Keratinocyte (primary cell): ENCODE measurements at regions not wholly inside any gene's neighbourhood (a gene's known extent, or its start where the extent isn't known, plus 50 kb on each side); places are given as distances from the start of the nearest gene placed in this dataset.
A peak's percentile ranks its signal among the peaks of the same experiment; 100 is the strongest.

Source experiments
- DNase-seq: peaks from one replicate; pipeline ENCODE4 v3.0.0-alpha.2; 2011; ENCODE audit warnings: low read depth, missing footprints, low spot score
- FAIRE-seq: peaks from 2 replicates; lab custom pipeline; 2011; peaks lifted over from hg19 to GRCh38; lab: Jason Lieb, UNC
- H2AFZ ChIP-seq: 2 replicates; pipeline ENCODE4 v1.6.0; 2012; ENCODE audit warnings: low read length, control low read depth, inconsistent platforms; ENCODE audit not compliant: control insufficient read depth
- H3K27ac ChIP-seq: 2 replicates; pipeline ENCODE4 v1.5.1; 2011; ENCODE audit warnings: low read length; ENCODE audit not compliant: control insufficient read depth, insufficient read depth
- H3K27me3 ChIP-seq: 3 replicates; pipeline ENCODE4 v1.6.0; 2011; ENCODE audit warnings: low read length; ENCODE audit not compliant: control insufficient read depth, insufficient read depth; ENCODE audit errors: extremely low read depth
- H3K36me3 ChIP-seq, 2 experiments: 2 replicates in 1 of 2; 3 replicates in 1 of 2; pipeline ENCODE4 v1.5.1; 2011; ENCODE audit warnings: low read length in 2 of 2, mild to moderate bottlenecking in 1 of 2; ENCODE audit not compliant: control insufficient read depth in 2 of 2, insufficient read depth in 2 of 2; ENCODE audit errors: extremely low read depth in 1 of 2
- H3K4me1 ChIP-seq: 3 replicates; pipeline ENCODE4 v1.5.1; 2011; ENCODE audit warnings: low read length; ENCODE audit not compliant: control insufficient read depth, insufficient read depth; ENCODE audit errors: extremely low read depth
- H3K4me2 ChIP-seq: 3 replicates; pipeline ENCODE4 v1.6.0; 2011; ENCODE audit warnings: low read depth, low read length; ENCODE audit not compliant: control insufficient read depth, insufficient read depth; ENCODE audit errors: extremely low read depth
- H3K4me3 ChIP-seq, 3 experiments: fragments of 200-600 bp in 1 of 3; sonication (generic) in 1 of 3; 2 replicates in 2 of 3; 3 replicates in 1 of 3; pipeline ENCODE4 v1.5.1; 2011 to 2016; ENCODE audit warnings: low read length in 3 of 3, mild to moderate bottlenecking in 3 of 3, control low read depth in 2 of 3, inconsistent platforms in 1 of 3, low read depth in 1 of 3, mixed read lengths in 1 of 3, mixed run types in 1 of 3, moderate library complexity in 1 of 3; ENCODE audit not compliant: control insufficient read depth in 2 of 3, insufficient read depth in 2 of 3; ENCODE audit errors: extremely low read depth in 1 of 3
- H3K79me2 ChIP-seq: 2 replicates; pipeline ENCODE4 v1.6.0; 2012; ENCODE audit warnings: low read length; ENCODE audit not compliant: control insufficient read depth, insufficient read depth
- H3K9ac ChIP-seq: 3 replicates; pipeline ENCODE4 v1.6.0; 2011; ENCODE audit warnings: low read length; ENCODE audit not compliant: control insufficient read depth, insufficient read depth; ENCODE audit errors: extremely low read depth
- H3K9me1 ChIP-seq: 3 replicates; pipeline ENCODE4 v1.6.0; 2011; ENCODE audit warnings: low read length; ENCODE audit not compliant: control insufficient read depth, insufficient read depth; ENCODE audit errors: extremely low read depth
- H3K9me3 ChIP-seq: 2 replicates; pipeline ENCODE4 v1.5.1; 2012; ENCODE audit warnings: low read depth, low read length; ENCODE audit not compliant: control insufficient read depth
- H4K20me1 ChIP-seq: 3 replicates; pipeline ENCODE4 v1.6.0; 2011; ENCODE audit warnings: low read length; ENCODE audit not compliant: control insufficient read depth, insufficient read depth; ENCODE audit errors: extremely low read depth
- EZH2 ChIP-seq: IDR thresholded peaks from one replicate; pipeline ENCODE4 v1.6.1; 2012; ENCODE audit warnings: inconsistent platforms, mild to moderate bottlenecking, low read length, moderate library complexity
- dilution Hi-C: fragments of 300-500 bp; cut with MboI; formaldehyde crosslinking; loops from one replicate; pipeline ENCODE4 v1.7.0; 2020; ENCODE audit warnings: low sequenced_read_pairs; ENCODE audit not compliant: extremely low pct_ligation_motif_present
- TF ChIP-seq, protein P1 (sequence below), 3 experiments: IDR thresholded peaks in 1 of 3; conservative IDR thresholded peaks in 1 of 3; optimal IDR thresholded peaks in 1 of 3; 2 replicates in 2 of 3; 3 replicates in 1 of 3; pipeline versions ENCODE3 to v1.5.1; 2011; ENCODE audit warnings: low read length in 3 of 3, mild to moderate bottlenecking in 3 of 3, moderate library complexity in 2 of 3, control low read depth in 1 of 3, inconsistent platforms in 1 of 3; ENCODE audit not compliant: insufficient read depth in 2 of 3; ENCODE audit errors: extremely low read depth in 1 of 3

DNA sequence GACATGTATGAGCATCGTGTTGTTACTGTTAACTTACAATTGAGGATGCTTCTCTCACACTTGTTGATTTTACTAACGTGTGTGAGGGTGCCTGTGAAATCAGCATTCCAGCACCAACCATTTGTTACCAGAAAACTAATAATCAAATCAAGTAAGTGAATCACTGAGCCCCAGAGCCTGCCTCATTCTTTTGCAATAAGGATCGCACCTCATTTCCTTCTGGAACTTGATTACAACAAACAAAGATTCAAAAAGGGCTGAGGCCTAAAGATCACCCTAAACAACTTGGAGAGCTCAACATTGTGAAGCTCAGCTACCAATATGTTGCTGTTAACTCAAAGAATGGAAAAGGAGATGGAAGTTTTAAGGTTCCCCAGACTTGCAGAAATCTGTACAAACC is 274.7 kb downstream of the TFAP2A start:
- dilution Hi-C loops = no loop called here
- no peaks in the 10 kb centered on the region for H3K36me3 ChIP-seq
- H3K27ac ChIP-seq = no peak overlapping the region
- H3K4me3 ChIP-seq = no peak overlapping the region
- H3K9ac ChIP-seq = no peak overlapping the region
- peaks cover 3% of the 10 kb centered on the region for H3K9me1 ChIP-seq
- DNase-seq (no peak), FAIRE-seq (no peak)
- no peak overlapping the region for H2AFZ ChIP-seq
- no peaks in the 10 kb centered on the region for H3K27me3 ChIP-seq
- H3K4me2 ChIP-seq = no peak overlapping the region
- peaks cover 2% of the 10 kb centered on the region for H3K9me3 ChIP-seq
- no peaks in the 10 kb centered on the region for H3K79me2 ChIP-seq
- no peak for TF ChIP-seq EZH2
- TF ChIP-seq, protein P1, sequence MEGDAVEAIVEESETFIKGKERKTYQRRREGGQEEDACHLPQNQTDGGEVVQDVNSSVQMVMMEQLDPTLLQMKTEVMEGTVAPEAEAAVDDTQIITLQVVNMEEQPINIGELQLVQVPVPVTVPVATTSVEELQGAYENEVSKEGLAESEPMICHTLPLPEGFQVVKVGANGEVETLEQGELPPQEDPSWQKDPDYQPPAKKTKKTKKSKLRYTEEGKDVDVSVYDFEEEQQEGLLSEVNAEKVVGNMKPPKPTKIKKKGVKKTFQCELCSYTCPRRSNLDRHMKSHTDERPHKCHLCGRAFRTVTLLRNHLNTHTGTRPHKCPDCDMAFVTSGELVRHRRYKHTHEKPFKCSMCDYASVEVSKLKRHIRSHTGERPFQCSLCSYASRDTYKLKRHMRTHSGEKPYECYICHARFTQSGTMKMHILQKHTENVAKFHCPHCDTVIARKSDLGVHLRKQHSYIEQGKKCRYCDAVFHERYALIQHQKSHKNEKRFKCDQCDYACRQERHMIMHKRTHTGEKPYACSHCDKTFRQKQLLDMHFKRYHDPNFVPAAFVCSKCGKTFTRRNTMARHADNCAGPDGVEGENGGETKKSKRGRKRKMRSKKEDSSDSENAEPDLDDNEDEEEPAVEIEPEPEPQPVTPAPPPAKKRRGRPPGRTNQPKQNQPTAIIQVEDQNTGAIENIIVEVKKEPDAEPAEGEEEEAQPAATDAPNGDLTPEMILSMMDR (optimal IDR thresholded peaks at IDR 0.05 in 1 of 3, IDR thresholded peaks at IDR 0.05 in 1 of 3, conservative IDR thresholded peaks at IDR 0.05 in 1 of 3; ENCODE audit: extremely low read depth in 1 of 3, insufficient read depth in 2 of 3, low read length in 3 of 3) = no peak
- H4K20me1 ChIP-seq = no peaks in the 10 kb centered on the region
- peaks cover 39% of the 10 kb centered on the region for H3K4me1 ChIP-seq

DNA sequence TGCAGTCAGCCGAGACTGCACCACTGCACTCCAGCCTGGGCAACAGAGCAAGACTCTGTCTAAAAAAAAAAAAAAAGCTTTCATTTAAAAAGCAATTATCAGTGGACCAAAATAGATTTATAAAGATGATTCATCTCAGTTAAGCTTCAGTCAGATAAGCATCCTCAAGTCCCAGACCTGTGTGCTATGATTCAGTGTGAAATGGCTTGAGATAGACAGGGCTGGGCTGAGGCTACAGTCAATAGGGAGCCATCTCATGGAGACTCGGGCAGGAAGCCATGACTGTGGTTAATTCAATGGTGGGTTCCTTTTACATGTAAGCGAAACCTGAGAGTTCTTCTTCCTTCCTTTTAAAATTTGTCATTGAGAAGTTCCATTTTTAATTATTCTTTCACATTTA is 276.0 kb downstream of the TFAP2A start:
- peaks cover 3% of the 10 kb centered on the region for H3K9me1 ChIP-seq
- DNase-seq (peak; percentile 17), FAIRE-seq (peak; percentile 73)
- dilution Hi-C loops = no loop called here
- H3K36me3 ChIP-seq = no peaks in the 10 kb centered on the region
- peaks cover 2% of the 10 kb centered on the region for H3K9me3 ChIP-seq
- peaks cover 30% of the 10 kb centered on the region for H3K4me1 ChIP-seq
- no peaks in the 10 kb centered on the region for H3K79me2 ChIP-seq
- H4K20me1 ChIP-seq = no peaks in the 10 kb centered on the region
- TF ChIP-seq, protein P1 (optimal IDR thresholded peaks at IDR 0.05 in 1 of 3, IDR thresholded peaks at IDR 0.05 in 1 of 3, conservative IDR thresholded peaks at IDR 0.05 in 1 of 3; ENCODE audit: extremely low read depth in 1 of 3, insufficient read depth in 2 of 3, low read length in 3 of 3) = no peak
- TF ChIP-seq EZH2 = no peak
- H3K27me3 ChIP-seq = no peaks in the 10 kb centered on the region
- H3K9ac ChIP-seq = no peak overlapping the region
- H3K27ac ChIP-seq = peak overlapping the region; percentile 40
- peak overlapping the region; percentile 38 for H2AFZ ChIP-seq
- H3K4me3 ChIP-seq = no peak overlapping the region
- H3K4me2 ChIP-seq = peak overlapping the region; percentile 6
